Glutamatergic neuron (in vitro differentiated cells): ENCODE measurements at regions not wholly inside any gene's neighbourhood (a gene's known extent, or its start where the extent isn't known, plus 50 kb on each side); places are given as distances from the start of the nearest gene placed in this dataset.

Experiments used
- DNase-seq: peaks from one replicate; pipeline ENCODE4 v3.0.0; 2022
- H3K27ac Mint-ChIP-seq: one replicate; pipeline ENCODE4 v1.8.0; 2020; ENCODE audit warnings: mild to moderate bottlenecking, mixed read lengths, inconsistent platforms; ENCODE audit not compliant: unreplicated experiment
- H3K27me3 Mint-ChIP-seq: one replicate; pipeline ENCODE4 v1.8.0; 2020; ENCODE audit warnings: mild to moderate bottlenecking, moderate library complexity, mixed read lengths, inconsistent platforms; ENCODE audit not compliant: unreplicated experiment
- H3K36me3 Mint-ChIP-seq: one replicate; pipeline ENCODE4 v1.8.0; 2020; ENCODE audit warnings: mild to moderate bottlenecking, mixed read lengths, inconsistent platforms; ENCODE audit not compliant: unreplicated experiment
- H3K4me1 Mint-ChIP-seq: one replicate; pipeline ENCODE4 v1.8.0; 2020; ENCODE audit warnings: mild to moderate bottlenecking, low read depth, mixed read lengths, inconsistent platforms; ENCODE audit not compliant: unreplicated experiment
- H3K4me3 Mint-ChIP-seq: one replicate; pipeline ENCODE4 v1.8.0; 2020; ENCODE audit warnings: mild to moderate bottlenecking, mixed read lengths, inconsistent platforms; ENCODE audit not compliant: unreplicated experiment
- H3K9me3 Mint-ChIP-seq: one replicate; pipeline ENCODE4 v1.8.0; 2020; ENCODE audit warnings: mild to moderate bottlenecking, moderate library complexity, mixed read lengths, inconsistent platforms; ENCODE audit not compliant: unreplicated experiment
- TF ChIP-seq, protein P1 (sequence below): fragments of 200-600 bp; sonication (generic); IDR thresholded peaks from one replicate; pipeline ENCODE4 v1.5.0; 2021; ENCODE audit not compliant: partially characterized antibody, unreplicated experiment

GRCh38 chr14:85257287-85257686, 272.7 kb upstream of the FLRT2 start:
- Mint-ChIP-seq H3K27ac (no peak overlapping the region), H3K9me3 (peaks cover 4% of the 10 kb centered on the region)
- DNase-seq: no peak

DNA sequence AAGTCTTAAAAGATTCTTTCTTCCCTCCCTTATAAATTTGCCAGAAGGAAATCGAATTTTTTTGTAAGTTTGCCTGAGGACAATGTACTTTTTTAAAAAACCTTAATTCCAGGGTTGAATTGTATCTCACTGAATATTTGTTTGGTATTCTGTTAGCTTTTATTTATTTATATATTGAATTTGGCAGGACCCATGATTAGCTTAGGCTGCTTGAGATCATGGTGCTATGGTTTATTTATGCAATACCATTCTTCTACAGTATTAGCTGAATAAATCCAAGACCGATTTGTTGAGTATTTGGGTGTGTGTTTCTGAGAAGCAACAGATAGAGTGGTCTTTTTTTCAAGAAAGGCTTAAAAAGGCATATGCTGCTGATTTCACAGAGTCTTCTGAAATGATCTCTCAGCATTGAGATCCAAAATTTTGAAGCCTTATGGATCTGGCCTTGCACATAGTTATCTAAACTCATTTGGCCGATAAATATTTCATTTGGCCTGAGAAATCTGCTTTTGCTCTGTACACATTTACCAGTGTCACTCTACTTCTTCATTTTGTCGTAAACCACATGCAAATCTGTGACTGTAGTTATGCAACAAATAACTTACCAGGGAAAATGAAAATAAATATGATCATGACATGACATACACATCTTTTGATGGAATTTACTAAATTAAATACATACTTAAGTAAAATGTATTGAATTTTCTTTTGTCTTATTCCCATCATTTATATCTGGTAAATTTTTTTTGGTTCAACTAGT, 265.8 kb upstream of the FLRT2 start:
- TF ChIP-seq, protein P1, sequence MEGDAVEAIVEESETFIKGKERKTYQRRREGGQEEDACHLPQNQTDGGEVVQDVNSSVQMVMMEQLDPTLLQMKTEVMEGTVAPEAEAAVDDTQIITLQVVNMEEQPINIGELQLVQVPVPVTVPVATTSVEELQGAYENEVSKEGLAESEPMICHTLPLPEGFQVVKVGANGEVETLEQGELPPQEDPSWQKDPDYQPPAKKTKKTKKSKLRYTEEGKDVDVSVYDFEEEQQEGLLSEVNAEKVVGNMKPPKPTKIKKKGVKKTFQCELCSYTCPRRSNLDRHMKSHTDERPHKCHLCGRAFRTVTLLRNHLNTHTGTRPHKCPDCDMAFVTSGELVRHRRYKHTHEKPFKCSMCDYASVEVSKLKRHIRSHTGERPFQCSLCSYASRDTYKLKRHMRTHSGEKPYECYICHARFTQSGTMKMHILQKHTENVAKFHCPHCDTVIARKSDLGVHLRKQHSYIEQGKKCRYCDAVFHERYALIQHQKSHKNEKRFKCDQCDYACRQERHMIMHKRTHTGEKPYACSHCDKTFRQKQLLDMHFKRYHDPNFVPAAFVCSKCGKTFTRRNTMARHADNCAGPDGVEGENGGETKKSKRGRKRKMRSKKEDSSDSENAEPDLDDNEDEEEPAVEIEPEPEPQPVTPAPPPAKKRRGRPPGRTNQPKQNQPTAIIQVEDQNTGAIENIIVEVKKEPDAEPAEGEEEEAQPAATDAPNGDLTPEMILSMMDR: no peak
- peaks cover 4% of the 10 kb centered on the region for H3K9me3 Mint-ChIP-seq
- no peaks in the 10 kb centered on the region for H3K4me1 Mint-ChIP-seq
- peaks cover 3% of the 10 kb centered on the region for H3K27me3 Mint-ChIP-seq
- H3K4me3 Mint-ChIP-seq: no peak overlapping the region
- peaks cover 16% of the 10 kb centered on the region for H3K36me3 Mint-ChIP-seq
- no peak overlapping the region for H3K27ac Mint-ChIP-seq
- no peak for DNase-seq

More at GRCh38 chr14:85257287-85257686, 272.7 kb upstream of the FLRT2 start:
- TF ChIP-seq, protein P1: no peak
- Mint-ChIP-seq H3K27me3 (peaks cover 2% of the 10 kb centered on the region), H3K4me3 (no peak overlapping the region), H3K4me1 (peaks cover 4% of the 10 kb centered on the region), H3K36me3 (peaks cover 9% of the 10 kb centered on the region)

GRCh38 chr14:85273099-85273677, 256.8 kb upstream of the FLRT2 start:
- H3K27me3 Mint-ChIP-seq: no peaks in the 10 kb centered on the region
- TF ChIP-seq, protein P1: no peak
- H3K4me3 Mint-ChIP-seq: no peak overlapping the region
- H3K27ac Mint-ChIP-seq: no peak overlapping the region
- H3K9me3 Mint-ChIP-seq: no peaks in the 10 kb centered on the region
- H3K36me3 Mint-ChIP-seq: no peaks in the 10 kb centered on the region
- H3K4me1 Mint-ChIP-seq: no peaks in the 10 kb centered on the region
- no peak for DNase-seq

DNA sequence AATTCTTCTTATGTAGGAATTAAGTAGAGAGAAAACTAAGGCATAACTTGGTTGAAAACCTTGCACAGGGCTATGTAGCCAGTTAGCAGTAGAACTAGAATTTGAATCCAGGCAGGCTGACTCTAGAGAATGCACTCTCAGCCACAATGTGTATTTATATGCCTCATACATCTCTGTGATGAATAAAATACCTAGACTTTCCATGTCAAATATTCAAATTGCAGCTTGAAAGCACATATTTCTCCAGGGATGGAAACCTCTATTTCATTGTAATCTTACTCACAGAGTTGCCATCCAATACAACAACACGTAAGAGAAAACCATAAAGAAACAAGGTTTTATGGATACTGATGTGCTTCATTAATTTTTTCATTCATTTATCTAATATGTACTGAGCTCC, 256.0 kb upstream of the FLRT2 start:
- H3K27ac Mint-ChIP-seq: no peak overlapping the region
- no peaks in the 10 kb centered on the region for H3K4me1 Mint-ChIP-seq
- H3K4me3 Mint-ChIP-seq: no peak overlapping the region
- no peak for DNase-seq
- H3K27me3 Mint-ChIP-seq: no peaks in the 10 kb centered on the region
- TF ChIP-seq, protein P1: no peak
- no peaks in the 10 kb centered on the region for H3K36me3 Mint-ChIP-seq
- H3K9me3 Mint-ChIP-seq: no peaks in the 10 kb centered on the region
